ENCODE measurements at regions not wholly inside any gene's neighbourhood (a gene's known extent, or its start where the extent isn't known, plus 50 kb on each side); places are given as distances from the start of the nearest gene placed in this dataset.

DNA sequence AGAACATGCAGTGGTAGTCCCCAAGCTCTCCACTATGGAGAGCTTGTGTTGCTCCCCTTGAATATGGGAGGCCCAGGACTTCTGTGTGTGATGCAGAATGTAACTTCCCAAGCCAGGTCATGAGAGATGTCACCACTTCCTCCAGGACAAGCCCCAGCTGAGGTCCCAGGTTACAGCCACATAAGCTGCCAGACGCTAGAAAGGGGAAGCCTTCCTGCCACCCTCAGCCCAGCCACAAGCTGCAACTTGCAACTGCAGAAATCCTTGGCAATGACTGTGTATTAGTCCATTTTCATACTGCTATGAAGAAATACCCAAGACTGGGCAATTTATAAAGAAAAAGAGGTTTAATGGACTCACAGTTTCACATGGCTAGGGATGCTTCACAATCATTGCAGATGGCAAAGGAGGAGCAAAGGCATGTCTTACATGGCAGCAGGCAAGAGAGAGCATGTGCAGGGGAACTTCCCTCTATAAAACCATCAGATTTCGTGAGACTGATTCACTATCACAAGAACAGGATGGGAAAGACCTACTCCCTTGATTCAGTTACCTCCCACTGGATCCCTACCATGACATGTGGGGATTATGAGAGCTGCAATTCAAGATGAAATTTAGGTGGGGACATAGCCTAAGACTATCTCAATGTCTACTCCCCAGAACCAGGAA lies 91.5 kb upstream of the DHX15 start:
- Mint-ChIP-seq H3K27ac (no peak overlapping the region), H3K9me3 (peaks cover 3% of the 10 kb centered on the region), H3K36me3 (no peaks in the 10 kb centered on the region), H3K4me3 (no peak overlapping the region), H3K27me3 (peaks cover 9% of the 10 kb centered on the region), H3K4me1 (no peaks in the 10 kb centered on the region)
- ATAC-seq (ENCODE audit: low read depth) (no peak), DNase-seq (no peak)
- POLR2A ChIA-PET = no interaction called here

GRCh38 chr4:24677909-24678308 lies 93.6 kb upstream of the DHX15 start:
- H3K4me3 Mint-ChIP-seq = no peak overlapping the region
- POLR2A ChIA-PET = no interaction called here
- no peaks in the 10 kb centered on the region for H3K36me3 Mint-ChIP-seq
- no peak overlapping the region for H3K27ac Mint-ChIP-seq
- H3K9me3 Mint-ChIP-seq = peaks cover 3% of the 10 kb centered on the region
- ATAC-seq (ENCODE audit: low read depth) (no peak), DNase-seq (no peak)
- H3K4me1 Mint-ChIP-seq = no peaks in the 10 kb centered on the region
- peaks cover 6% of the 10 kb centered on the region for H3K27me3 Mint-ChIP-seq

DNA sequence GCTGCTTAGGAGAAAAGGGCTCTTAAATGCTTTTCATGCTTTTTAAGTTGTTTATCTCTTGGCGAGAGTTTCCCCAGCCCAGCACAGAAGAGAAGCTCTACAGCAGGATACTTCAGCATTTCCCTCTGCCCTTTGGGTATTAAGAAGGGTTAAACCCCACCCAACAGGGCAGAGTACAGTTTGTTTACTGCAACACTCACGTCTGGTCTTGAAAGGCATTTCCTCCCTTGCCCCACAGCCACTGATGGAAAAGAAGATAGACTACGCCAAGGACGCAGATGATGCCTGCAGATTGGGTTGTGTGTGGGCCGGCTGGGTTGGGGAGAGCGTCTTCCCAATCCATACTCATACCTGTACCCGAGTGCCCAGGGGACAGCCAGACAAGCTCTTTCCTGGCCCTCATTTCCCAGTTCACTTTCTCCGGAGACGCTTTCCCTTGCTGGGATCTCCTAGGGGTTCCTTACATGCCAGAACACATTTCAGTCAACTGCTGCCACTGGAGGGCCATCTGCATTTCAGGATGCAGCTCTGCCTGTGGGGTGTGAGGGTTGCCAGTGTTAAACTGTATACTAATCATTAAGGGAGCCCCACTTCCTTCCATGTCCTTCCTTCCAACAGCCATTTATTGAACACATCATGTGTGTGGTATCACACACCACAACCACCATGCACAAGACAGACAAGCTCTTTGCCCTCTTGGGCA lies 96.5 kb upstream of the DHX15 start:
- H3K4me3 Mint-ChIP-seq = no peak overlapping the region
- no peak for ATAC-seq (ENCODE audit: low read depth)
- H3K27me3 Mint-ChIP-seq = peaks cover 9% of the 10 kb centered on the region
- H3K36me3 Mint-ChIP-seq = no peaks in the 10 kb centered on the region
- no peaks in the 10 kb centered on the region for H3K4me1 Mint-ChIP-seq
- H3K9me3 Mint-ChIP-seq = peaks cover 2% of the 10 kb centered on the region
- H3K27ac Mint-ChIP-seq = no peak overlapping the region
- no peak for DNase-seq
- POLR2A ChIA-PET = no interaction called here

- Mint-ChIP-seq H3K27me3 (peaks cover 9% of the 10 kb centered on the region), H3K27ac (no peak overlapping the region), H3K4me1 (no peaks in the 10 kb centered on the region), H3K4me3 (no peak overlapping the region), H3K9me3 (no peaks in the 10 kb centered on the region), H3K36me3 (no peaks in the 10 kb centered on the region)
- DNase-seq (no peak), ATAC-seq (ENCODE audit: low read depth) (no peak)
- POLR2A ChIA-PET = no interaction called here
Measured at GRCh38 chr4:24683116-24683515, 98.8 kb upstream of the DHX15 start.

DNA sequence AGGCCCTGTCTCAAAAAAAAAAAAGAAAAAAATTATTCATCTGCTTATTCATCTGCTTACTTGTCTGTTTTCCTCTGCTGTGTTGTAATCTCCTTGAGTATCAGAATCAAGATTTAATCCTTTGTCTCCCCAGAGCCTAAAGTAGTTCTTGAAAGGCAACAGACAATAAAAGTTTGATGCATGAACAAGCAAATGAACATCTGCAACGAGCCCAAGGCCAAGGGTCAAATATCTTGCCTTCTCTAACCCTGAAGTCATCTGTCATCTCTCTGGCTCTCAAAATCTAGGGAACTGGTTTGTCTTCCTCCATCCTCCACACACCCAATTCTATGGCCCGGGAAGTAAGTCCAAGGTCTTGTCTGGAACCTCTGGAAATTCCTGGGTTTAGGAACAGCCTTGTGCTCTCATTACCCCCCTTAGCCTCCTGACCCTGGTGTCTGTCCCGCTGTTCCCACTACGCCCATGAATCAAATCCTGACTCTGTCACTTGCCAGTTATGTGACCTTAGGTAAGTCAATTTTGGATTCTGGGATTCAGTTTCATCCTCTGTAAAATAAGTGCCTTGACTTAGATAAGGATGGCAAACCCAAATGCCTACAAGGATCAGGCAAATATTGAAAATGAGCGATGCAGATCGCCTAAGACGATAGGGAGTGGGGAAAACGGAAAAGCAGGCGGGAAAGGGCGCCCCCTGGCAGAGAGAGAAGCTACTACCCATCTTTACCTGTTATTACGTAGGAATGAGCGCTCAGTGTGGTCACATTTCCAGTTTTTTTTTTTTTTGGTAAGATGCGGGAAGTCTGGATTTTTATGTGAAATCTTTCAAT lies 102.7 kb upstream of the DHX15 start:
- ATAC-seq (ENCODE audit: low read depth) (no peak), DNase-seq (no peak)
- H3K4me3 Mint-ChIP-seq = no peak overlapping the region
- POLR2A ChIA-PET = no interaction called here
- H3K9me3 Mint-ChIP-seq = no peaks in the 10 kb centered on the region
- H3K27ac Mint-ChIP-seq = no peak overlapping the region
- no peaks in the 10 kb centered on the region for H3K36me3 Mint-ChIP-seq
- H3K4me1 Mint-ChIP-seq = no peaks in the 10 kb centered on the region
- peaks cover 14% of the 10 kb centered on the region for H3K27me3 Mint-ChIP-seq

GRCh38 chr4:24688453-24688852 lies 104.1 kb upstream of the DHX15 start:
- no peak overlapping the region for H3K27ac Mint-ChIP-seq
- DNase-seq (no peak), ATAC-seq (ENCODE audit: low read depth) (no peak)
- POLR2A ChIA-PET = no interaction called here
- H3K4me1 Mint-ChIP-seq = no peaks in the 10 kb centered on the region
- H3K27me3 Mint-ChIP-seq = peaks cover 10% of the 10 kb centered on the region
- H3K9me3 Mint-ChIP-seq = no peaks in the 10 kb centered on the region
- no peak overlapping the region for H3K4me3 Mint-ChIP-seq
- H3K36me3 Mint-ChIP-seq = no peaks in the 10 kb centered on the region

- Mint-ChIP-seq H3K27ac (no peak overlapping the region), H3K4me1 (no peaks in the 10 kb centered on the region)
- no peak for ATAC-seq (ENCODE audit: low read depth)
Measured at GRCh38 chr4:24689212-24689611, 104.9 kb upstream of the DHX15 start.

DNA sequence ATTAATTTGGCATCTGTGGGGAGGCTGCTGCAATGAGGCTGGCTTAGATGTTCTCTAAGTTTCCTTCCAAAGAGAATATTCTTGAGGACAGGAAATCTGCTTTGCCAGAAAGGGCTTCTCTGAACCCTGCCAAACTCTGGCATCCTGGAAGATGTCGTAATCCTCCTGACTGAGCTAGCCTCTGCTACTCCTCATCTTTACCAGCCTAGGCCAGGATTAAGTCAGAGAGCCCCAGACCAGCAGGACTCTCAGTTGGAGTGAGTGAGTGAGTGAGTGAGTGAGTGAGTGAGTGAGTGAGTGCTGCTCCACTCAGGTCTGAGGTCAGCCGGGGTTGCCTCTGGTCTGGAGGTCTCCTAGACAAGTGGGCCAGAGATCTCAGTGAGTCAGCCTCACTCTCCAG lies 104.9 kb upstream of the SOD3 start:
- no peaks in the 10 kb centered on the region for H3K9me3 Mint-ChIP-seq
- H3K36me3 Mint-ChIP-seq = no peaks in the 10 kb centered on the region
- H3K27me3 Mint-ChIP-seq = peaks cover 8% of the 10 kb centered on the region
- H3K4me3 Mint-ChIP-seq = no peak overlapping the region
- no peak overlapping the region for H3K27ac Mint-ChIP-seq
- H3K4me1 Mint-ChIP-seq = no peaks in the 10 kb centered on the region
- ATAC-seq (ENCODE audit: low read depth) (no peak), DNase-seq (no peak)
- POLR2A ChIA-PET = no interaction called here

More at GRCh38 chr4:24689212-24689611, 104.9 kb upstream of the DHX15 start:
- POLR2A ChIA-PET = no interaction called here
- no peaks in the 10 kb centered on the region for H3K9me3 Mint-ChIP-seq
- H3K27me3 Mint-ChIP-seq = peaks cover 10% of the 10 kb centered on the region
- H3K36me3 Mint-ChIP-seq = no peaks in the 10 kb centered on the region
- DNase-seq = no peak
- H3K4me3 Mint-ChIP-seq = no peak overlapping the region

- POLR2A ChIA-PET = no interaction called here
- Mint-ChIP-seq H3K27me3 (peaks cover under 1% of the 10 kb centered on the region), H3K9me3 (no peaks in the 10 kb centered on the region), H3K27ac (no peak overlapping the region), H3K4me3 (no peak overlapping the region), H3K4me1 (no peaks in the 10 kb centered on the region), H3K36me3 (no peaks in the 10 kb centered on the region)
- no peak for ATAC-seq (ENCODE audit: low read depth)
- no peak for DNase-seq
Measured at GRCh38 chr4:24693636-24694035, 101.7 kb upstream of the SOD3 start.

DNA sequence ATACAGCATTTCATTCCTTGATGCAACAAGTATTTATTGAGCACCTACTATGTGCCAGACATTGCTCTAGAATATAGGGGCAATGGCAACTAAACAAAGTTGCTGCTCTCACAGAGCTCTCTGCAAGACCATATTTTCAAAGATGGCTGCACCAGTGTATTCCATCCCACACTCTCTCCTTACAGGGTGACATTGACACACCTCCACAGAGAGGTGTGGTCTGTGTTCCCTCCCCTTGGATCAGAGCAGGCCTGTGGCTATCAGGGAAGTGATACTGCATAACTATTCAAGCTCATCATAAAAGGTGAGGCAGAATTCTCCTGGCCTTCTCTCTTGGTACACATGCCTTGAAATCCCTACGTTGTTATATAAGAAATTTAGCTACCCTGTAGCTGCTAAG lies 95.3 kb upstream of the SOD3 start:
- DNase-seq (no peak), ATAC-seq (ENCODE audit: low read depth) (no peak)
- no peak overlapping the region for H3K4me3 Mint-ChIP-seq
- no peaks in the 10 kb centered on the region for H3K4me1 Mint-ChIP-seq
- POLR2A ChIA-PET = no interaction called here
- H3K36me3 Mint-ChIP-seq = no peaks in the 10 kb centered on the region
- no peaks in the 10 kb centered on the region for H3K9me3 Mint-ChIP-seq
- H3K27me3 Mint-ChIP-seq = peaks cover 2% of the 10 kb centered on the region
- no peak overlapping the region for H3K27ac Mint-ChIP-seq

GRCh38 chr4:24701683-24702082 lies 93.7 kb upstream of the SOD3 start:
- H3K9me3 Mint-ChIP-seq = no peaks in the 10 kb centered on the region
- H3K27me3 Mint-ChIP-seq = peaks cover 2% of the 10 kb centered on the region
- no peak overlapping the region for H3K27ac Mint-ChIP-seq
- no peaks in the 10 kb centered on the region for H3K36me3 Mint-ChIP-seq
- POLR2A ChIA-PET = no interaction called here
- no peak for DNase-seq
- no peak overlapping the region for H3K4me3 Mint-ChIP-seq
- no peaks in the 10 kb centered on the region for H3K4me1 Mint-ChIP-seq
- ATAC-seq (ENCODE audit: low read depth) = no peak

DNA sequence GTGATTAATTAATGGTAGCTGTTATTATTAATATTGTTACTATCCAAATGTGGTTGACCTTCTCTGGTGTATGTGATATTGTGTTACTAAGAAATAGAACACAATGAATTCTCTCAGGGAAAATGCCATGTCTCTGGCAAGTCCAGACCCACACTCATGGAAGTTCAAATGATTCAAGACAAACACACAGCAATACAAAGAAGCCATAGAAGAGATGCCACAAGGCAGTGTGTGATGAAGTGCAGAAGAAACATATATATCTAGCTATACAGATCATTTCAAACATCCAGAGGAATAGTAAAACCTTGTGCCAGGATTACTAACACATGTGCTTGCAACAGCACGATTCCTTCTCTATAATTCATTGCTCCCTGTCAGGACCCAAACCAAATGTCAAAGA lies 93.1 kb upstream of the SOD3 start:
- no peaks in the 10 kb centered on the region for H3K36me3 Mint-ChIP-seq
- H3K4me1 Mint-ChIP-seq = no peaks in the 10 kb centered on the region
- no peak for ATAC-seq (ENCODE audit: low read depth)
- no peaks in the 10 kb centered on the region for H3K9me3 Mint-ChIP-seq
- H3K27me3 Mint-ChIP-seq = peaks cover 2% of the 10 kb centered on the region
- no peak for DNase-seq
- POLR2A ChIA-PET = no interaction called here
- no peak overlapping the region for H3K27ac Mint-ChIP-seq
- H3K4me3 Mint-ChIP-seq = no peak overlapping the region

DNA sequence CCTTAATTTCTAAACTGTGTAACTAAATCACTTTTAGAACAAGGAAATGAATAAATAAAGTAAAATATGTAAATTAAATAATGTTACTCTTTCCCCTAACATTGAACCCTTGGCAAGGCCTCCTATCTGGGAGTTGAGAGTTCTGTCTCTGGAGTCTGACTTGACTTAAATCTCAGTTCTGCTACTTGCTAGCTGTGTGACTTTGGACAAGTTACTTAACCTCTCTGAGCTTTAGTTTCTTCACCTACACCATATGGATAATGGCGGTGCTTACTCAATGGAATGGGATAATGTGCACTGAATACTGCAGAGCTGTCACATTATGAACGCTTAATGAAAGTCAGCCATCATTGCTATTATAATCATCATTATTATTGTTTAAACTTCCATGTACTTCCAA lies 92.1 kb upstream of the SOD3 start:
- Mint-ChIP-seq H3K4me3 (no peak overlapping the region), H3K4me1 (no peaks in the 10 kb centered on the region), H3K27ac (no peak overlapping the region), H3K9me3 (peaks cover 2% of the 10 kb centered on the region), H3K36me3 (no peaks in the 10 kb centered on the region), H3K27me3 (peaks cover 5% of the 10 kb centered on the region)
- no peak for DNase-seq
- POLR2A ChIA-PET = no interaction called here
- no peak for ATAC-seq (ENCODE audit: low read depth)

DNA sequence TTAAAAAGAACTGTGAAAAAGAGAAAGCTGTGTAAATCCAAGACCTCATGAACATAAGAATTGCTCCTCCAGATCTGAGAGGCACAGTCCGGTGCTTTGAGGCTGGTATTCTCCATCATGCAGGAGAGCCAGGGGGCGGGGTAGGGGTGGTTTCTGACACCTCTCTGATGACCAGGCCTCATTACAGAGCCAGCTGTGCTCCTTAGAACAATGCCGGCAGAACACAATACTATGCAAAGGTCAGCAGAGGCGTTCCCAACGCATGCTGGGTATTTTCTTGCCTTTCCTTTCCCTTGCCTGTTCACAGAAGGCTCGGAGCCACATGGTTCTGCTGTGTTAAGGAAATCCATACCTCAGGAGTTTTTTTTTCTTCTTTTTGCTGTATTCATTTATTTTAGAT lies 91.2 kb upstream of the SOD3 start:
- Mint-ChIP-seq H3K36me3 (no peaks in the 10 kb centered on the region), H3K9me3 (peaks cover 2% of the 10 kb centered on the region), H3K27ac (no peak overlapping the region), H3K4me1 (no peaks in the 10 kb centered on the region), H3K4me3 (no peak overlapping the region), H3K27me3 (peaks cover 9% of the 10 kb centered on the region)
- DNase-seq (no peak), ATAC-seq (ENCODE audit: low read depth) (no peak)
- POLR2A ChIA-PET = no interaction called here

All from activated naive CD8-positive, alpha-beta T cell treated with anti-CD3 and anti-CD28 coated beads, Interleukin-2, amount 10 ng/mL, durations not matched to agents 7 days and 5 days (primary cell).